Posterior vena cava (tissue), 2 donors: ENCODE measurements at regions not wholly inside any gene's neighbourhood (a gene's known extent, or its start where the extent isn't known, plus 50 kb on each side); places are given as distances from the start of the nearest gene placed in this dataset.

Experiments
- DNase-seq: peaks from one replicate; pipeline ENCODE4 v3.0.0-alpha.2; 2020; ENCODE audit warnings: low spot score
- intact Hi-C, 2 donors: fragments of 100-400 bp; cut with DNase I; formaldehyde crosslinking; loops; one replicate each; pipeline versions ENCODE4 v1.14.1 to v1.14.2; 2022 to 2023
- donor health status: DM: yes; HTN: yes; CAD: no.
- donor health status: DM: yes; HTN: yes; CAD: no.

DNA sequence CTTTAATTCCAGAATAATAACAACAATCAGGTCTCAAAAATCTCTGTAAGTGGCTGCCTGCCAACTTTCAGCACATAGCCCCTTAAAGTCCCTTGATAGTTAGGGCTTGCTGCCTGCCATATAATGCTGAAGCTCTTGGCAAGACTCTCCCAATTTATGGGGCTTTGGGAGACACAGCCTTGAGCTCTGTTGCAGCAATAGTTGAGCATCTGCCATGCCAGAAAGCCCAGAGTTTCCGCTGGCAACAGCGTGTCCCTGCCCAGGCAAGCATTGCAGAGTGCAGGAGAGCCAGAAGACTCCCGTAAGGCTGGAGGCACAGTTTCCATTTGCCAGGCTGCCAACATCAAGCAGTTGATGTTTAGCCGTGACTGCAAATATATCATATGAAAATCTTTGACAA is 678.5 kb upstream of the NUDT12 start:
- intact Hi-C loops, result no loop called here
- DNase-seq, result no peak

DNA sequence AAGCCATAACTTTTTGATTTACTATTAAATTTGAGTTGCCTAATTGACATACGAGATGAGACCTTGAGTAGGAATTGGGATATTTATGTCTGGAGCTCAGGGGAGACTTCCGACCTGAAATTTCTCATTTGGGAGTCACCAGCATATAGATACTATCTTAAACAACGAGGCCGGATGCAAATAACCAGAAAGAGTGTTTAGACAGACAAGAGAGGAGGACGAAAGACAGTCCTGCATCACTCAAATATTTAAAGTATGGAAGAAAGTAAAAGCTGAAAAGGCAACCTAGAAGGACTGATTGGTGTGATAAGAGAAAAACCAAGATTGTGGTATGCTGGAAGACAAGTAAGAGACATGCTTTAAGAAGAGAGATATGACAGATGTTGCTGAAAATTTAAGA is 675.0 kb upstream of the NUDT12 start:
- intact Hi-C loops, result no loop called here
- no peak for DNase-seq

DNA sequence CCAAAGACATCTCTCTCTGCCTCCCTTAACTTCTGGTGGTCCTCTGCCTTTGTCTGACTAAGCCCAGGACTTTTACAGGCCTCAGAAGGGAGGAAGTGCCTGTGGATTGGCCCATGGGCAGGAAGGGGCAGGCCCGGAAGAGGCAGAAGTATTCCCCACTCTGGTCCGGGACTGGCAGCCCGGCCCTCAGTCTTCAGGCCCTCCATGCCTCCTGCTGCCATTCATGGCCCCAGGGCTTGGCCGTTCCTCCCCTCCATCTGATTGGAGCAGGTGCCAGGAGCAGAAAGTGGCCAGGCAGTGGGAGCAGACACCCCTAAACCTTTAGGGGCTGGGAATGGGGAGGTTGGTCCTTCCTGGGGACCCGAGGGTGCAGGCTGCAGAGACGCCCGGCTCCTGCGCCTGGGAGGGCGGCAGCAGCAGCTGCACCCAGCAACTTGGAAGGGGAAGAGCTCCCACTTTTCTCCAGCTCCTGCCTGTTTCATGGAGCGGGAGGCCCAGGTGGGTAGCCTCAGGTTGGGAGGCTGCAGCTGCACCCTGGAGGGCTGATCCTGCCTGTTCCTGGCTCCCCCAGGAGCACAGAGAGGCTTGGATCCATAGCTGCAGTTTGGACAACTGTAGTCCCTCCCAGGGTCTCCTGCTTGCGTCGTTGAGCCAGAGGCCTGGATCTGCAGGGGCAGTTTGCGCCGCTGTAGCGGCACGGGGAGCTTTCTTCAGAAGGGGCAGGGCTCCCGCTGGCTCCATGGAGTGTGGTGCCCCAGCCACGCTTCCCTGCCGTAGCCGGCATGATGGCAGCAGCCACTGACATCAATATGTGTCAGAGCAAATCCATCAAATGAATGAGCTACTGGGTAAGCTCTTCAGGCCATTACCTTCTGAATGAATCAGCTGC is 661.5 kb upstream of the NUDT12 start:
- DNase-seq, result no peak
- intact Hi-C loops, result no loop called here

DNA sequence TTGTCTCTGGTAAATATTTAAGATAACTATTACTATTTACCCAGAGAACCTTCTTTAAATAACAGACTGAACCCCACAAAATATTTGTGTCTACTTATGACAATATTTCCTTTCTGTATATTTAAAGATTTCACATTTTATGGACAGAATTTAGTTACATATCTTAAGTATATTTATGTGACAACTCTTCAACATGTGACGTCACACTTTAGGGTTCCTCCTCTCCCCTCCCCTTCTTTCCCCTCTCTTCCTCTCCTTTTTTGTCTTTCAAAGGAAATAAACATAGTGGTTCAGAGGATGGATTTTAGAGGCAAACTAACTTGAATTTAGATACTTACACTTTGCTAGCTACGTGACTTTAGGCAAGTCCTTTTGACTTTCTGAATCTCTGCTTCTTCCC is 655.6 kb upstream of the NUDT12 start:
- intact Hi-C loops, result no loop called here
- no peak for DNase-seq

DNA sequence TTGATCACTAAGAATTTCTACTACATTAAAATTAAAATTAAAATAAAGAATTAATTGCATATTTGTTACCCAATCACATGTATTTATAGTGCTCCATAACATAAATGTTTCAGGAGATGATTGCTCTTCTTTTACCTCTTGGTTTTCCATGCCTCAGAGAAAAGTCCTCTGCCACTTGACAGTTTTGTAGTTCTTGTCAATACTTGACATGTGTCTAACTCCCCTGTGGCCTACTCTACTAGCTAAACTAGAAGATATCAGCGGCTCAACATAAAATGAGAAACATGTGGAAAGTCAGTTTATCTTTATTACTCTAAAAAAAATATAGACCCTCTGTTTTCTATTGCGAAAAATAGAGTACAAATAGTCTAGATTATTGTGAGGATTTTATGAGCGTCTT is 650.6 kb upstream of the NUDT12 start:
- no peak for DNase-seq
- intact Hi-C loops, result no loop called here

DNA sequence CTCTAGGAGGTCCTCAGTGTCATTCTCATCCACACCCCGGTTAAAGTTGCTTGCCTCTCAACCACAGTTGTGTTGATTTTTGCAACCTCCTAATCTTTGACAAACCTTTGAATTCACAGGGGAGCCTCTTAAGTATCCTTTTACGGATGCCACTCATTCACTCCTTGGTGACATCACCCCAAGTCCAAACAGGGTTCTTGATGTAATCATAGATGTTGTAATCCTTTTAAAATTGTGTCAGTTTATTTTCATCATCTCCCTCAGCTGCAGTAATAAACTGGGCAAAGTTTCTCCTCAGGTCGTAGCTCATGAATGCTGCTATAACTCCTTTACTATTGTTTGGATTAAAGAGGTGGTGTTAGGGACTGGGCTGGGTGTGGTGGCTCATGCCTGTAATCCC is 637.2 kb upstream of the NUDT12 start:
- intact Hi-C loops, result no loop called here
- no peak for DNase-seq

DNA sequence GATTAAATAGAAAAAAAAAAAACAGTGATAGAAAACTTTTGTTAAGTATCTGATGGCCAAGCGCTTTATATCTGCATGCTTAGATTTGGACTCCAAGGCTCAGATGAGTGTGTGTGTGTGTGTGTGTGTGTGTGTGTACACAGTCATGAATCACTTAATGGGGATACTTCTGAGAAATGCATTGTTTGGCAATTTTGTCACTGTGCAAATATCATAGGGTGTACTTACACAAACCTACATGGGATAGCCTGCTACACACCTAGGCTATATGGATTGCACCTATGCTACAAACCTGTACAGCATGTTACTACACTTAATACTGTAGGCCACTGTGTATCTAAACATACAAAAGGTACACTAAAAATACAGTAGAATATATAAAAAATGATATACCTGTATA is 635.6 kb upstream of the NUDT12 start:
- intact Hi-C loops, result no loop called here
- DNase-seq, result no peak

DNA sequence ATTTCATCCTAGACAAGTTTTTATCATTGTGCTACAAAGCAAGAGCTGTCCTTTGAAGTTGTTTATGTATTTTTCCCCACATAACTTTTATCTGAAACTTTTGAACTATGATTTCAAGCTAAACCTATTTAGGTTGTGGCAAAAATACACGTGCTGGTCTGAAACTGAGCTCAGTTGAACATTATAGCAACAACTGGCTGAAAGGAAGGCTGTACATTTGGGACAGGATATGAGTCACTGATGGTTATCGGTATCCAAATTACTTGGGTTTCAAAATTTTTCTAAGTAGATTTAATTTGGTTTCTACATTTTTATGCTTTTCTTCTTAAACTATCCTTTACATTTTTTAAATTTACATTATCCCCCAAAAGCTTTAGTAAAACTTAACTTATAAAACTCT is 627.3 kb upstream of the NUDT12 start:
- no peak for DNase-seq
- intact Hi-C loops, result no loop called here

DNA sequence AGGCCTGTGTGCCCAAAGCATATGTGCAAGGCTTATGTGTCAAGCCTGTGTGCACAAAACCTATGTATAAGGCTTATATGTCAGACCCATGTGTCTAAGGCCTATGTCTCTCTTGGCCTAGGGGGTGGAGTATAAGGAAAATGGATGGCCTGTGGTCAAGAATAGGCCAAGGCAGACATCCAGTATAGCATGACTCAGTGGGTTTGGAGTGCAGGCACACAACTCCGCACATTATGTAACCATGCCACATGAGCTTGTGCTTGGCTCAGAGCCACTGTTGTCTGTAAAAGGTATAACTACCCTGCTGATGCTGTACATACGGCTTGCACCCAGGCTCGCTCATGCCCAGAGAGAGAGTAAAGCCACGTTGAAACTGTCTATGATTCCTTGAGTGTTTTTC is 626.4 kb upstream of the NUDT12 start:
- intact Hi-C loops, result no loop called here
- DNase-seq, result no peak

DNA sequence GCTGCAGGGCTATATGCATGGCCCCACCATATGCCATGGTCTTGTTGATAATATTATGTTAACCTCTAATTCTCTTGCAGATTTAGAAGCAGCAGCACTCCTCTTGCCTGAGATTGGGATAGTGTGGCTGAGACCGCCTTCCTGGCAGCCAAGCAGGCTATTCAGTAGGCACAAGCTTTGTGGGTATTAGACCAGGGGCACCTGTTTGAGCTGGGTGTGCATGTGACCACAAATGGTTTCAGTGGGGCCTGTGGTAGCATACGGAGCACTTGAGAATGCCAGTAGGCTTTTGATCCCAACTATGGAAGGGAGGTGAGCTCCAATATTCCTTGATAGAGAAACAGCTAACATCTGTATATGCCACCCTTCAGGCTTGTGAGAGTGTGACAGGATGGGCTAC is 625.1 kb upstream of the NUDT12 start:
- intact Hi-C loops, result no loop called here
- DNase-seq, result no peak

DNA sequence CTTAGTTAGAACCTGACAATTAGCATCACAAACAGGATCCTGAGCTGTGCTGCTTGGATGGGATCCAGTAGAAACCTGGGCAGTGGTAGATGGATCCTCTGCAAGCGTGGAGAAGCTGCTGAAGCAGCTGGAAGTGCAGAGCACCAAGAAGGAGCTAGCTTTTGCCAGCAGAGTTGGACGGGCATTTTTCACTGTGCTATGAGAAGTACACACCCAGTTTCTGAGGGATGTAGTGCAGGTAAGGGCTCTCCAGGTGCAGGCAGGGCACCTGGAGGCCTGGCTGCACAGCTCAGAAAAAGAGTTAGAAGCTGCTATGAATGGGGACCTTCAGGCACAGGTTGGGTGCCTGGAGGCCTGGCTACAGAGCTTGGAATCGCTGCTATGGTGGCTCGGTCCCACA is 623.9 kb upstream of the NUDT12 start:
- DNase-seq, result no peak
- intact Hi-C loops, result no loop called here

DNA sequence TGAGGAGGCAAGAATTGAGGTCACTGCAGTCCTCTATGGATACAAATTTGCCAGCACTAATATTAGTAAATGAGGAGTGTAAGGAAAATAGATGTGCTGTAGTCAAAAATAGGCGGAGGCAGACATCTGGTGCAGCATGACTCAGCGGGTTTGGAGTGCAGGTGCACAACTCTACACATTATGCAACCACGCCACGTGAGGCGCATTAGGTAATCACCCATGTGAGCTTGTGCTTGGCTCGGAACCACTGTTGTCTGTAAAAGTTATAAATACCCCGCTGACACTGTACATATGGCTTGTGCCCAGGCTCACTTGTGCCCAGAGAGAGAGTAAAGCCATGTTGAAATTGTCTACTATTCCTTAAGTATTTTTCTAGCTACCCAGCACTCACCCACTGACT is 623.5 kb upstream of the NUDT12 start:
- intact Hi-C loops, result no loop called here
- DNase-seq, result no peak

DNA sequence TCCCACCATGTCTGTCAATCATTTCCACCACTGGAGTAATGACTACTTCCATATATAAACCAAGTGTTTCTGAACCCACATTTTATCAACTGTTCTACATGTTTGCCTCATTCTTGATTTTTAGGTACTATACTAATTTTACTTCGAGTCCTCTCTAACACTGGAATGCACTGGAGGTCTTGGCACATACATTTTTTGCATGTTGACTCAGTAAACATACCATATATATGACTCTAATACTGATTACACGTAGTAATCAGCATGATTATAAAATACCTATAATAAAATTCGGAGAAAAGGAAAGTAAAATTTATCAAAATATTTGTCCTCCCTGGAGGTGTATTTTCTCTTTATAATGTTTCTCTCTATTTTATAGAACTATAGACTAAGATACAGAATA is 621.7 kb upstream of the NUDT12 start:
- no peak for DNase-seq
- intact Hi-C loops, result no loop called here

DNA sequence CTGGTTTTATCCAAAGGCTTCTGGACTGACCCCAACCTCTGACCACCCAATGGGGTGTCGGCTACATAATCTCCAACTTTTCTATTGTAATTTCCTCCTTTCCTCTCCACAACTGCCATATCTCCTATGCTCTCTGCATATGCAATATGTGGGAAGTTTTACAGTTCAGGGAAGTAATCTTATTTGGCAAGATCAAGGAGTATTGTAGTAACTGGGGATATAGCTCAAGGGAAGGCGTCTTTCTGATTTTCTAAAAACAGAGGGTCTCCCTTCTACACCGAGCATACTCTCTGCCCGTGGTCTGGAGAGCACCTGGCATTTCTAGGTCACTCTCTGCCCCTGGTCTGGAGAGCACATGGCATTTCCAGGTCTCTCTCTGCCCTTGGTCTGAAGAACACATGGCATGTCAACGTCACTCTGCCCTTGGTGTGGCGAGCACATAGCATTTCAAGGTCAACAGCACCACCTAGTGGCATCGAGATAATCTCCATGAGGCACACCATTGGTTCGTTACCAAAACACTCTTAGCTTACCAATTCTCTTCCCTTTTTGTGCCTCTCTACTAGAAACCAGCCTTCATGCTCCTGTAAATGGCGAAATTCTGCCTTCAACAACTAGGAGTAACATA is 616.4 kb upstream of the NUDT12 start:
- intact Hi-C loops, result no loop called here
- no peak for DNase-seq

DNA sequence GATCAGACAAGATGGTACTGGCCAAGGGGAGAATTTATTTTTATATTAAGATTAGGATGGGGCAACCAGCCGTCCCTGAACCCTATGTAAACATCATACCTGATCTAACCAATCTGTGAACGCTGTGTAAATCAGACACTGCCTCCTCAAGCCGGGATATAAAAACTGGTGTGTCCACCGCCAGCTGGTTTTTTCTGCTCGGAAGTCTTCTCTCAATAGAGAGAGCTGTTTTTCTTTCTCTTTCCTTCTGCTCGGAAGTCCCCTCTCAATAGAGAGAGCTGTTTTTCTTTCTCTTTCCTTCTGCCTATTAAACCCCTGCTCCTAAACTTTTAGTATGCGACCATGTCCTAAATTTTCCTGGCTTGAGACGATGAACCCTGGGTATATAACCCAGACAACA is 615.5 kb upstream of the NUDT12 start:
- intact Hi-C loops, result no loop called here
- no peak for DNase-seq

DNA sequence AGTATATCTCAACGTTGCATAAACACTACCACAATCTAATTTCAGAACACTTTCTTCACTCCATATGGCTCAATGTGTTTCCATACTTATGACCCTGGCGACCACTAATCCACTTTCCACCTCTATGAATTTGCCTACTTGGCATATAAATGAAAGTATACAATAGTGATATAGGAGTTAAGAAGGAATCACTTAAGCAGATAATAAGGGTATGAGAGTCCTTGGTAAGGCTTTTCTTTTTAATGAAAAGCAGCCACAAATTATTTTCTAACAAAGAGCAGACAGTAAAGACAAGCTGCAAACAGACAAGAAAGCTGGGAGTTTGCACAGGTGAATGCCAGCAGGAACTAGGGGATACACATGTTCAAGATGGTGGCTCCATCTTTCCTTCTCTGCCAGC is 615.1 kb upstream of the NUDT12 start:
- DNase-seq, result no peak
- intact Hi-C loops, result no loop called here

DNA sequence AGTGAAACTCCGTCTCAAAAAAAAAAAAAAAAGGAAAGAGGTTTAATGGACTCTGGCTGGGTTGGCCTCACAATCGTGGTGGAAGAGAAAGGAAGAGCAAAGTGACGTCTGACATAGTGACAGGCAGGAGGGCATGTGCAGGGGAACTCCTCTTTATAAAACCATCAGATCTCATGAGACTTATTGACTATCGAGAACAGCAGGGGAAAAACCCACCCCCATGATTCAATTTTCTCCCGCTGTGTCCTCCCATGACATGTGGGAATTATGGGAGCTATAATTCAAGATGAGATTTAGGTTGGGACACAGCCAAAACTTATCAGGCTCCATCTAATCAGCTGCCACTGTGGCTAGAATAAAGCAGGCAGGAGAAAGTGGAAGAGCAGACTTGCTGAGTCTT is 610.4 kb upstream of the NUDT12 start:
- intact Hi-C loops, result no loop called here
- DNase-seq, result no peak

DNA sequence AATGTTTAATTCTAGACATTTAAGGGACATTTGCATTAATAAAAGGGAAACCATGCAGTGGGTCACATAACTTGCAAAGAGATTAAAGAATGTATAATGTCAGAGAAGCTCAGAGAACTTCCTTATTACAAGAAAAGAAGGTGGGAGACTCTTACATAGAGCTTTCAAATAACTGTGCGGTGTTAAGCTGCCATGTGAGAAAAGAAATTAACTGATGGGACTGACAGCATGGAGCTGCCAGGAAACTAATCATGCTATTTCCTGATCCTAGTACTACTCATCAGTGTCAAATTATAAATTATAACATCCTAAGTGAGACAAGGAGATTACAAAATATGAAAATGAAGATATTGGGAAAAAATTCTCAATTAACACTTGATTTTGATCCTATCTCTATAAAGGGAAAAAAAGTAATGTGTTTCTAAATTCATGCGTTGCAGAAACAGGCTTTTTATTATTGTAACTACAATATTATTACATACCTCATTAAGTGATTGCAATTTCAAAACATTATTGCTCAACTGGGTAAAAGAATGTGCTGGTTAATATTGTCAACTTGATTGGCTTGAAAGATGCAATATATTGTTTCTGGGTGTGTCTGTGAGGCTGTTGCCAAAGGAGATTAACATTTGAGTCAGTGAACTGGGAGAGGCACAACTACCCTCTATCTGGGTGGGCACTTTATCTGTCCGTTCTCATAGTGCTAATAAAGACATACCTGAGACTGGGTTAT is 609.5 kb upstream of the NUDT12 start:
- no peak for DNase-seq
- intact Hi-C loops, result no loop called here

DNA sequence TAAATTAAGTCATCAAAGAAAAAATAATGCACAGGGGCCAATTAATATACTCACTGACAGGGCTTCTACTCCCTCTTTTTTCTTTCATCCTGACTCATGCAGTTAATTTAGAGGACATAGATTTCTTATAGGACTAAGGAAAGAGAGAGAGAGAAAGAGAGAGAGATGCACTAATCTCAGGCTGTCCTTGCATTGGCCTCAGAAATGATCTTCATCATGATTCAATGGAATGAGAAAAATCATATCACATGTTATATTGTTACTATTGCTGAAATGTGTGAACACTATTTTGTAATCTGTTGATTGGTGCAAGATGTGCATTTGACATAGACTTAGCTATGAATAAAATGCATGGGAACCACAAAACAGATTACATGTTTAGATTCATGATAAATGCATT is 608.3 kb upstream of the NUDT12 start:
- intact Hi-C loops, result no loop called here

DNA sequence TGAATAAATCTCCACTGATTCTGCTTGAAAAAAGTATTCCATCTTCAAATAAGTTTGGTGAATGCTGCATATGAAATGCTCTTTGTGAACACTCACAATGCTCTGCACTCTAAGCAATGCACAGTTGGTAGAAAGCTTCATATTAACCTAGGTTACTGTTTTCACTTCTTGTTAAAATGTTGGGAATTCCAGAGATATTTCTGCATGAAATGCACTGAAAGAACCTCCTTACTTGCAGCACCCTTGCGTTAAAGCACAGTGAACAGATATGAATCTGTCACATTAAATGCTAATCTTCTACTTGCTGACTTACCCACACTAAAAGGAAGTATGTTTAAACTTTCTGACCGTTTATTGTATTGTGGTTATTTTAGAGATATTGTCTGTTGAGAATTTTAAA is 584.1 kb upstream of the NUDT12 start:
- DNase-seq, result no peak
- intact Hi-C loops, result no loop called here

More for the DNA sequence above, 608.3 kb upstream of the NUDT12 start:
- DNase-seq, result no peak

DNA sequence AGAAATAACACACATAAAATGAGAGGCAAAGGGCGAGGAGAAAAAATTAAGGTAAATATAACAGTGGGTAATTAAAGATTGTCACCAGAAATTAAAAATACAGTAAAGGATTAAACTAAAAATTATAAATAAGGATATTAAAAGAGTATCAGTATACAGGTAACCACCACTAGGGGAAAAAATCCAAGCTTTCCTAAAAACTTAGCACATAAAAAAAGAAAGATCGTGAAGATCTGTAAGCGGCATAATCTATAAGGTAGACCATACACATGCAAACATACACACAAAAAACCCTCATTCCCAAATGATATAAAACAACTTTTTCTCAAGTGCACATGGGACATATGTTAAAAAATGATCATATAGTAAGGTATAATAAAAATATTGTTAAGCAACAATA is 577.3 kb upstream of the NUDT12 start:
- DNase-seq, result no peak
- intact Hi-C loops, result no loop called here
